Effector memory CD4-positive, alpha-beta T cell (primary cell): ENCODE measurements at regions not wholly inside any gene's neighbourhood (a gene's known extent, or its start where the extent isn't known, plus 50 kb on each side); places are given as distances from the start of the nearest gene placed in this dataset.

Source experiments
- DNase-seq, 3 donors: peaks; one replicate each; pipeline ENCODE4 v3.0.0-alpha.2; 2020
- H3K27ac ChIP-seq: 2 replicates; pipeline ENCODE4 v1.7.0; 2013; ENCODE audit warnings: mild to moderate bottlenecking, low read length, moderate library complexity; ENCODE audit not compliant: insufficient read depth, poor library complexity, severe bottlenecking
- H3K27me3 ChIP-seq: replicated peaks from 2 replicates; pipeline ENCODE4 v1.7.0; 2013; ENCODE audit warnings: mild to moderate bottlenecking, low read length; ENCODE audit not compliant: insufficient read depth, control insufficient read depth, poor library complexity, severe bottlenecking
- H3K36me3 ChIP-seq: 2 replicates; pipeline ENCODE4 v1.7.0; 2013; ENCODE audit warnings: mild to moderate bottlenecking, low read length, moderate library complexity; ENCODE audit not compliant: control insufficient read depth, insufficient read depth
- H3K4me1 ChIP-seq: 2 replicates; pipeline ENCODE4 v1.7.0; 2013; ENCODE audit warnings: low read length, mild to moderate bottlenecking; ENCODE audit not compliant: control insufficient read depth, insufficient read depth, poor library complexity, severe bottlenecking
- H3K4me3 ChIP-seq: 2 replicates; pipeline ENCODE4 v1.7.0; 2013; ENCODE audit warnings: low read length, low read depth, mild to moderate bottlenecking; ENCODE audit not compliant: insufficient read depth, poor library complexity, severe bottlenecking
- H3K9me3 ChIP-seq: 2 replicates; pipeline ENCODE4 v1.7.0; 2013; ENCODE audit warnings: mild to moderate bottlenecking, low read length, moderate library complexity; ENCODE audit not compliant: control insufficient read depth

GRCh38 chr15:98551936-98552562 is 96.3 kb upstream of the IGF1R start:
- peaks cover 7% of the 10 kb centered on the region for H3K4me1 ChIP-seq
- peaks cover 13% of the 10 kb centered on the region for H3K27me3 ChIP-seq
- no peaks in the 10 kb centered on the region for H3K9me3 ChIP-seq
- no peaks in the 10 kb centered on the region for H3K36me3 ChIP-seq
- H3K27ac ChIP-seq, result no peak overlapping the region
- DNase-seq, result no peak
- H3K4me3 ChIP-seq, result no peak overlapping the region

GRCh38 chr15:98554272-98555172 is 93.8 kb upstream of the IGF1R start:
- Histone ChIP-seq H3K9me3 (no peaks in the 10 kb centered on the region), H3K4me3 (no peak overlapping the region), H3K4me1 (no peaks in the 10 kb centered on the region), H3K36me3 (no peaks in the 10 kb centered on the region), H3K27me3 (no peaks in the 10 kb centered on the region), H3K27ac (no peak overlapping the region)
- DNase-seq, result no peak

- no peak overlapping the region for H3K27ac ChIP-seq
- no peaks in the 10 kb centered on the region for H3K36me3 ChIP-seq
- no peaks in the 10 kb centered on the region for H3K4me1 ChIP-seq
- H3K9me3 ChIP-seq, result no peaks in the 10 kb centered on the region
- no peaks in the 10 kb centered on the region for H3K27me3 ChIP-seq
- no peak for DNase-seq
- H3K4me3 ChIP-seq, result no peak overlapping the region
Observed at GRCh38 chr15:98555173-98555515, 93.2 kb upstream of the IGF1R start.

GRCh38 chr15:98556321-98556720 is 92.0 kb upstream of the IGF1R start:
- no peaks in the 10 kb centered on the region for H3K36me3 ChIP-seq
- H3K4me3 ChIP-seq, result no peak overlapping the region
- H3K9me3 ChIP-seq, result no peaks in the 10 kb centered on the region
- H3K4me1 ChIP-seq, result no peaks in the 10 kb centered on the region
- DNase-seq, result no peak
- no peak overlapping the region for H3K27ac ChIP-seq
- no peaks in the 10 kb centered on the region for H3K27me3 ChIP-seq

- H3K4me3 ChIP-seq, result no peak overlapping the region
- no peak overlapping the region for H3K27ac ChIP-seq
- no peaks in the 10 kb centered on the region for H3K4me1 ChIP-seq
- H3K27me3 ChIP-seq, result no peaks in the 10 kb centered on the region
- DNase-seq, result no peak
- H3K36me3 ChIP-seq, result no peaks in the 10 kb centered on the region
- no peaks in the 10 kb centered on the region for H3K9me3 ChIP-seq
Observed at GRCh38 chr15:98560338-98560737, 88.0 kb upstream of the IGF1R start.

- H3K36me3 ChIP-seq, result no peaks in the 10 kb centered on the region
- DNase-seq, result no peak
- H3K4me1 ChIP-seq, result no peaks in the 10 kb centered on the region
- H3K4me3 ChIP-seq, result no peak overlapping the region
- H3K9me3 ChIP-seq, result no peaks in the 10 kb centered on the region
- no peaks in the 10 kb centered on the region for H3K27me3 ChIP-seq
- H3K27ac ChIP-seq, result no peak overlapping the region
Observed at GRCh38 chr15:98561169-98561941, 87.0 kb upstream of the IGF1R start.

DNA sequence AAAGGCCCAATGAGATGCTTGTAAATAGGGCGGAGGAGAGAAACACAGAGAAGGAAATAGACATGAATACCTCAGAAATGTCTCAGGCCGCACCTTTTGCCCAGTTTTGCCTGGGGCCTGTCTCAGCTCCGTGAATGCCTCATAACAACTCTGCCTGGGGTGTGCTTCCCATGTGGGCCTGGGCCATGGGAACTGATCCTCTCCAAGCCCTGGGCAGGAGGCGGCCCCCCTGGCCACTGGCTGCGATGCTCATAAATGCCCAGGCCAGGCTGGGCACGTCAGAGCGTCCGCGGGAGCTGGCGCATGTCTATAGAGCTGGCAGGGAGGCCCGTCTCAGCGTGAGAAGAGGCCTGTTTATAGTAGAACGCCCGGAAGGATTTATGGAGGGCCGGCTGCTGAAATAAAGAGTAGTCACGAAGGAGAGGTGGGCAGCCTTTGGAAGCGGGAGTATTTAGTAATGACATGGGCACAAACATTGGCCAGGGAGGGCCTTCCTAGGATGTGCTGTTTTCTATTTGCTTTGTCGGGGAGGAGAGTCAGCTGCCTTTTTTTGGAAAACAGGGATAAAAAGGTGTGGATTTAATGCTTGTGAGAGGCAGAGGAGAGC is 85.9 kb upstream of the IGF1R start:
- Histone ChIP-seq H3K36me3 (no peaks in the 10 kb centered on the region), H3K4me3 (no peak overlapping the region), H3K4me1 (no peaks in the 10 kb centered on the region), H3K27ac (no peak overlapping the region), H3K27me3 (no peaks in the 10 kb centered on the region), H3K9me3 (no peaks in the 10 kb centered on the region)
- DNase-seq, result no peak

GRCh38 chr15:98565566-98565965 is 82.8 kb upstream of the IGF1R start:
- DNase-seq, result no peak
- no peaks in the 10 kb centered on the region for H3K4me1 ChIP-seq
- H3K4me3 ChIP-seq, result no peak overlapping the region
- H3K27me3 ChIP-seq, result no peaks in the 10 kb centered on the region
- no peak overlapping the region for H3K27ac ChIP-seq
- no peaks in the 10 kb centered on the region for H3K9me3 ChIP-seq
- no peaks in the 10 kb centered on the region for H3K36me3 ChIP-seq

GRCh38 chr15:98567951-98568350 is 80.4 kb upstream of the IGF1R start:
- H3K9me3 ChIP-seq, result no peaks in the 10 kb centered on the region
- DNase-seq, result no peak
- H3K36me3 ChIP-seq, result no peaks in the 10 kb centered on the region
- H3K27ac ChIP-seq, result no peak overlapping the region
- H3K4me1 ChIP-seq, result no peaks in the 10 kb centered on the region
- H3K27me3 ChIP-seq, result no peaks in the 10 kb centered on the region
- no peak overlapping the region for H3K4me3 ChIP-seq
